Liver (tissue), 7 donors: ENCODE measurements at regions not wholly inside any gene's neighbourhood (a gene's known extent, or its start where the extent isn't known, plus 50 kb on each side); places are given as distances from the start of the nearest gene placed in this dataset.

Experiments
- DNase-seq: peaks from one replicate; pipeline ENCODE4 v3.0.0-alpha.2; 2017; ENCODE audit warnings: low spot score
- H3K27ac ChIP-seq, 2 donors: one replicate each; pipeline ENCODE4 v1.7.0; 2013; ENCODE audit warnings: inconsistent platforms in 2 of 2, low read length in 2 of 2, control low read depth in 1 of 2, low read depth in 1 of 2, mild to moderate bottlenecking in 1 of 2
- H3K27me3 ChIP-seq, 4 donors: one replicate each; pipeline versions ENCODE4 v1.6.1 to v1.7.0; 2013; ENCODE audit warnings: low read length in 3 of 4, inconsistent platforms in 1 of 4, mild to moderate bottlenecking in 1 of 4, moderate library complexity in 1 of 4; ENCODE audit not compliant: control insufficient read depth in 4 of 4, insufficient read depth in 4 of 4
- H3K36me3 ChIP-seq, 4 donors: one replicate each; pipeline versions ENCODE4 v1.6.1 to v1.7.0; 2013; ENCODE audit warnings: low read length in 3 of 4, mild to moderate bottlenecking in 3 of 4, low read depth in 1 of 4, moderate library complexity in 1 of 4; ENCODE audit not compliant: control insufficient read depth in 4 of 4, insufficient read depth in 3 of 4
- H3K4me1 ChIP-seq, 4 donors: one replicate each; pipeline versions ENCODE4 v1.6.1 to v1.7.0; 2013; ENCODE audit warnings: low read length in 3 of 4, mild to moderate bottlenecking in 3 of 4, moderate library complexity in 1 of 4; ENCODE audit not compliant: control insufficient read depth in 4 of 4, insufficient read depth in 4 of 4
- H3K4me3 ChIP-seq, 3 donors: one replicate each; pipeline versions ENCODE4 v1.6.1 to v1.7.0; 2013; ENCODE audit warnings: low read length in 3 of 3, control low read depth in 1 of 3, low read depth in 1 of 3, mild to moderate bottlenecking in 1 of 3
- H3K9ac ChIP-seq, 2 donors: one replicate each; pipeline ENCODE4 v1.7.0; 2013; ENCODE audit warnings: low read length in 2 of 2, mild to moderate bottlenecking in 2 of 2, moderate library complexity in 2 of 2, control low read depth in 1 of 2, low read depth in 1 of 2
- H3K9me3 ChIP-seq, 4 donors: one replicate each; pipeline versions ENCODE4 v1.6.1 to v1.7.0; 2013; ENCODE audit warnings: low read length in 3 of 4; ENCODE audit not compliant: control insufficient read depth in 4 of 4
- ATF3 ChIP-seq: IDR thresholded peaks from 2 replicates; pipeline ENCODE4 v1.6.1; 2016; ENCODE audit warnings: antibody characterized with exemption
- EGR1 ChIP-seq, 2 donors: IDR thresholded peaks; 2 replicates each; pipeline ENCODE4 v1.6.1; 2016 to 2018; ENCODE audit warnings: antibody characterized with exemption in 2 of 2, low read depth in 2 of 2
- FOXA1 ChIP-seq: IDR thresholded peaks from 2 replicates; pipeline ENCODE4 v1.6.1; 2016; ENCODE audit warnings: antibody characterized with exemption
- FOXA2 ChIP-seq: IDR thresholded peaks from 2 replicates; pipeline ENCODE4 v1.6.1; 2016; ENCODE audit warnings: antibody characterized with exemption
- GABPA ChIP-seq, 2 donors: IDR thresholded peaks in 1 of 2; conservative IDR thresholded peaks in 1 of 2; 2 replicates each; pipeline ENCODE4 v1.6.1; 2016; ENCODE audit warnings: antibody characterized with exemption in 2 of 2, mild to moderate bottlenecking in 1 of 2, moderate library complexity in 1 of 2
- HNF4A ChIP-seq, 2 donors: conservative IDR thresholded peaks; 2 replicates each; pipeline ENCODE4 v1.6.1; 2016; ENCODE audit warnings: antibody characterized with exemption in 2 of 2, mild to moderate bottlenecking in 2 of 2
- HNF4G ChIP-seq: IDR thresholded peaks from 2 replicates; pipeline ENCODE4 v1.6.1; 2016; ENCODE audit warnings: antibody characterized with exemption
- JUND ChIP-seq, 2 donors: IDR thresholded peaks; 2 replicates each; pipeline ENCODE4 v1.6.1; 2016; ENCODE audit warnings: antibody characterized with exemption in 2 of 2
- NR2F2 ChIP-seq: IDR thresholded peaks from 2 replicates; pipeline ENCODE4 v1.6.1; 2016; ENCODE audit warnings: antibody characterized with exemption
- RAD21 ChIP-seq, 2 donors: IDR thresholded peaks; 2 replicates each; pipeline ENCODE4 v1.6.1; 2016; ENCODE audit warnings: antibody characterized with exemption in 2 of 2, mild to moderate bottlenecking in 2 of 2
- RXRA ChIP-seq, 2 donors: IDR thresholded peaks; 2 replicates each; pipeline ENCODE4 v1.6.1; 2017 to 2018; ENCODE audit warnings: antibody characterized with exemption in 2 of 2, mild to moderate bottlenecking in 1 of 2
- SP1 ChIP-seq: IDR thresholded peaks from 2 replicates; pipeline ENCODE4 v1.6.1; 2018; ENCODE audit warnings: antibody characterized with exemption, mild to moderate bottlenecking
- TAF1 ChIP-seq: conservative IDR thresholded peaks from 2 replicates; pipeline ENCODE4 v1.6.1; 2016; ENCODE audit warnings: antibody characterized with exemption, mild to moderate bottlenecking
- WGBS: extraction: QIAGEN DNeasy Blood & Tissue Kit; methylation state at CpG from one replicate; pipeline ENCODE4 v1.1.7; 2013; 5-methylcytosine and 5-hydroxymethylcytosine counted together
- TF ChIP-seq, protein P1 (sequence below): IDR thresholded peaks from 2 replicates; pipeline ENCODE4 v1.6.1; 2016; ENCODE audit warnings: antibody characterized with exemption
- TF ChIP-seq, protein P2 (sequence below): IDR thresholded peaks from 2 replicates; pipeline ENCODE4 v1.6.1; 2016; ENCODE audit warnings: antibody characterized with exemption
- donor health status: healthy.
- donor health status: healthy.
- donor health status: healthy.
- donor health status: healthy.

DNA sequence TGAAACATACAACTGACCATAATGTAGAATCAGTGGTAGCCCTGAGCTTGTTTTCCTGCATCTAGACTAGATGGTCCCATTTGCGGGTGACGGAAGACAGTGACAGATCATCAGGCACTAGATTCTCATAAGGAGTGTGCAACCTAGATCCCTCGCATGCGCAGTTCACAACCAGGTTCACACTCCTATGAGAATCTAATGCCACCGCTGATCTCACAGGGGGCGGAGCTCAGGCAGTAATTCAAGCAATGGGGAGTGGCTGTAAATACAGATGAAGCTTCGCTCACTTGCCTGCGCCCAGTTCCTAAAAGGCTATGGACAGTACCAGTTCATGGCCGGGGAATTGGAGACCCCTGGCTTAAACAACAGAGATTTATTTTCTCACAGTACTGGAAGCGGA lies 656.3 kb downstream of the HS3ST4 start:
- Histone ChIP-seq H3K27me3 (no peaks in the 10 kb centered on the region), H3K9me3 (peaks cover 0 to 4% (median under 1%) of the 10 kb centered on the region in 4 donors), H3K4me3 (no peak overlapping the region), H3K9ac (no peak overlapping the region), H3K4me1 (no peaks in the 10 kb centered on the region), H3K27ac (no peak overlapping the region), H3K36me3 (no peaks in the 10 kb centered on the region)
- WGBS, result 83% methylated on average over 10 of the region's 10 CpGs
- no peak for DNase-seq
- TF ChIP-seq RAD21 (IDR thresholded peaks at IDR 0.05), result no peak
- TF ChIP-seq NR2F2, result no peak
- no peak for TF ChIP-seq FOXA2
- no peak for TF ChIP-seq TAF1
- TF ChIP-seq, protein P1, sequence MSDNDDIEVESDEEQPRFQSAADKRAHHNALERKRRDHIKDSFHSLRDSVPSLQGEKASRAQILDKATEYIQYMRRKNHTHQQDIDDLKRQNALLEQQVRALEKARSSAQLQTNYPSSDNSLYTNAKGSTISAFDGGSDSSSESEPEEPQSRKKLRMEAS, result no peak

DNA sequence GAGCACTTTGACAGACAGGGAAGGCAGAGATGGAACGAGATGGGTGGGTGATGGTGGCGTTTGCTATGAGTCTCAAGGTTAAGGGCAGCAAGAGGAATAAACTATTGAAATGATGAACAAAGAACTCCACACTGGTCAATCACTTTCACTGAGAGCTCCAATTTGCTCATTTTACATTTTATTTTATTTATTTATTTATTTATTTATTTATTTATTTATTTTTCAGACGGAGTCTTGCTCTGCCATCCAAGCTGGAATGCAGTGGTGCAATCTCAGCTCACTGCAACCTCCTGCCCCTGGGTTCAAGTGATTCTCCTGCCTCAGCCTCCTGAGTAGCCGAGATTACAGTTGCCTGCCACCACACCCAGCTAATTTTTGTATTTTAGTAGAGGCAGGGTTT lies 669.1 kb downstream of the HS3ST4 start:
- DNase-seq, result no peak
- H3K9ac ChIP-seq, result no peak overlapping the region
- H3K36me3 ChIP-seq, result no peaks in the 10 kb centered on the region
- H3K27me3 ChIP-seq, result peaks cover 0 to 8% (median 0%) of the 10 kb centered on the region in 4 donors
- peaks cover 0 to 2% (median 0%) of the 10 kb centered on the region in 4 donors for H3K9me3 ChIP-seq
- no peaks in the 10 kb centered on the region for H3K4me1 ChIP-seq
- H3K27ac ChIP-seq, result no peak overlapping the region
- TF ChIP-seq HNF4G (no peak), NR2F2 (no peak), RXRA (IDR thresholded peaks at IDR 0.05) (no peak), EGR1 (IDR thresholded peaks at IDR 0.05; ENCODE audit: low read depth in 2 of 2) (no peak), HNF4A (conservative IDR thresholded peaks at IDR 0.05) (no peak), ATF3 (no peak), FOXA1 (no peak), FOXA2 (no peak), JUND (IDR thresholded peaks at IDR 0.05) (no peak), RAD21 (IDR thresholded peaks at IDR 0.05) (no peak), SP1 (no peak)
- TF ChIP-seq, protein P2, sequence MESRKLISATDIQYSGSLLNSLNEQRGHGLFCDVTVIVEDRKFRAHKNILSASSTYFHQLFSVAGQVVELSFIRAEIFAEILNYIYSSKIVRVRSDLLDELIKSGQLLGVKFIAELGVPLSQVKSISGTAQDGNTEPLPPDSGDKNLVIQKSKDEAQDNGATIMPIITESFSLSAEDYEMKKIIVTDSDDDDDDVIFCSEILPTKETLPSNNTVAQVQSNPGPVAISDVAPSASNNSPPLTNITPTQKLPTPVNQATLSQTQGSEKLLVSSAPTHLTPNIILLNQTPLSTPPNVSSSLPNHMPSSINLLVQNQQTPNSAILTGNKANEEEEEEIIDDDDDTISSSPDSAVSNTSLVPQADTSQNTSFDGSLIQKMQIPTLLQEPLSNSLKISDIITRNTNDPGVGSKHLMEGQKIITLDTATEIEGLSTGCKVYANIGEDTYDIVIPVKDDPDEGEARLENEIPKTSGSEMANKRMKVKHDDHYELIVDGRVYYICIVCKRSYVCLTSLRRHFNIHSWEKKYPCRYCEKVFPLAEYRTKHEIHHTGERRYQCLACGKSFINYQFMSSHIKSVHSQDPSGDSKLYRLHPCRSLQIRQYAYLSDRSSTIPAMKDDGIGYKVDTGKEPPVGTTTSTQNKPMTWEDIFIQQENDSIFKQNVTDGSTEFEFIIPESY, result no peak
- TF ChIP-seq, protein P1, result no peak
- WGBS, result 81% methylated on average over 4 of the region's 4 CpGs
- no peak overlapping the region for H3K4me3 ChIP-seq

- Histone ChIP-seq H3K9me3 (no peaks in the 10 kb centered on the region), H3K4me1 (no peaks in the 10 kb centered on the region), H3K27ac (no peak overlapping the region), H3K36me3 (no peaks in the 10 kb centered on the region), H3K9ac (no peak overlapping the region), H3K4me3 (no peak overlapping the region), H3K27me3 (peaks cover 0 to 8% (median 0%) of the 10 kb centered on the region in 4 donors)
- TF ChIP-seq RAD21 (IDR thresholded peaks at IDR 0.05) (no peak), GABPA (IDR thresholded peaks at IDR 0.05 in 1 of 2, conservative IDR thresholded peaks at IDR 0.05 in 1 of 2) (no peak), NR2F2 (no peak), HNF4G (no peak), JUND (IDR thresholded peaks at IDR 0.05) (no peak)
- TF ChIP-seq, protein P2, result no peak
- TF ChIP-seq, protein P1, result no peak
- WGBS, result 43% methylated on average over 1 of the region's 1 CpG
- DNase-seq, result no peak
These were observed 671.8 kb downstream of the HS3ST4 start for GRCh38 chr16:26363581-26363980.
